PC-9 (cell line): ENCODE measurements at regions not wholly inside any gene's neighbourhood (a gene's known extent, or its start where the extent isn't known, plus 50 kb on each side); places are given as distances from the start of the nearest gene placed in this dataset.

Experiments used
- CTCF ChIP-seq: fragments of 200-600 bp; sonication (generic); conservative IDR thresholded peaks from 2 replicates; pipeline ENCODE4 v1.6.1; 2017; ENCODE audit warnings: mixed run types, antibody characterized with exemption, mild to moderate bottlenecking, moderate library complexity
- EZH2 ChIP-seq: fragments of 200-600 bp; sonication (generic); IDR thresholded peaks from 2 replicates; pipeline ENCODE4 v1.8.0; 2017; ENCODE audit warnings: antibody characterized with exemption, low read depth

GRCh38 chr22:27024982-27025381 is 367.6 kb downstream of the MIAT start:
- TF ChIP-seq CTCF, result no peak
- TF ChIP-seq EZH2, result no peak
